ENCODE measurements at regions not wholly inside any gene's neighbourhood (a gene's known extent, or its start where the extent isn't known, plus 50 kb on each side); places are given as distances from the start of the nearest gene placed in this dataset.

GRCh38 chr2:116674188-116674587 lies 1140.3 kb upstream of the DDX18 start:
- H3K27ac Mint-ChIP-seq (ENCODE audit: unreplicated experiment) = no peak overlapping the region
- H3K4me3 ChIP-seq (ENCODE audit: insufficient read depth, low read depth, low read length) = no peak overlapping the region
- no peaks in the 10 kb centered on the region for H4K20me1 ChIP-seq (ENCODE audit: insufficient read depth, low read length)
- no peak overlapping the region for H3K4me2 ChIP-seq (ENCODE audit: low read length)
- TF ChIP-seq EZH2 (IDR thresholded peaks at IDR 0.05; ENCODE audit: insufficient read depth, low read length) (no peak), CTCF (IDR thresholded peaks at IDR 0.05; ENCODE audit: insufficient read depth, low read depth, low read length) (no peak)
- H3K4me3 Mint-ChIP-seq (ENCODE audit: unreplicated experiment) = no peak overlapping the region
- H3K27ac ChIP-seq (ENCODE audit: low read depth, low read length) = no peak overlapping the region
- no peak for DNase-seq (ENCODE audit: low read depth)
- H3K9me3 Mint-ChIP-seq (ENCODE audit: unreplicated experiment) = no peaks in the 10 kb centered on the region
- no peaks in the 10 kb centered on the region for H3K36me3 Mint-ChIP-seq (ENCODE audit: low read depth, unreplicated experiment)
- H3K9me3 ChIP-seq (ENCODE audit: insufficient read depth, low read depth, low read length) = no peaks in the 10 kb centered on the region
- no peak for FAIRE-seq
- no peaks in the 10 kb centered on the region for H3K36me3 ChIP-seq (ENCODE audit: insufficient read depth, low read length)
- H2AFZ ChIP-seq (ENCODE audit: low read depth, low read length) = no peak overlapping the region
- no peaks in the 10 kb centered on the region for H3K79me2 ChIP-seq (ENCODE audit: insufficient read depth, low read length)
- no peak overlapping the region for H3K9ac ChIP-seq (ENCODE audit: low read length)
- H3K4me1 Mint-ChIP-seq (ENCODE audit: low read depth, unreplicated experiment) = peaks cover 7% of the 10 kb centered on the region
- H3K4me1 ChIP-seq (ENCODE audit: insufficient read depth, low read length) = no peaks in the 10 kb centered on the region
- no peaks in the 10 kb centered on the region for H3K27me3 ChIP-seq (ENCODE audit: insufficient read depth, low read length)
- peaks cover 2% of the 10 kb centered on the region for H3K27me3 Mint-ChIP-seq (ENCODE audit: low read depth, unreplicated experiment)

GRCh38 chr2:116676776-116677175 lies 1137.7 kb upstream of the DDX18 start:
- no peak overlapping the region for H3K27ac ChIP-seq (ENCODE audit: low read depth, low read length)
- no peaks in the 10 kb centered on the region for H3K36me3 Mint-ChIP-seq (ENCODE audit: low read depth, unreplicated experiment)
- no peak overlapping the region for H3K4me3 Mint-ChIP-seq (ENCODE audit: unreplicated experiment)
- FAIRE-seq = no peak
- H2AFZ ChIP-seq (ENCODE audit: low read depth, low read length) = no peak overlapping the region
- no peak overlapping the region for H3K4me3 ChIP-seq (ENCODE audit: insufficient read depth, low read depth, low read length)
- H3K4me1 Mint-ChIP-seq (ENCODE audit: low read depth, unreplicated experiment) = peaks cover 4% of the 10 kb centered on the region
- no peaks in the 10 kb centered on the region for H3K36me3 ChIP-seq (ENCODE audit: insufficient read depth, low read length)
- no peaks in the 10 kb centered on the region for H3K9me3 Mint-ChIP-seq (ENCODE audit: unreplicated experiment)
- no peaks in the 10 kb centered on the region for H3K27me3 ChIP-seq (ENCODE audit: insufficient read depth, low read length)
- H3K4me1 ChIP-seq (ENCODE audit: insufficient read depth, low read length) = no peaks in the 10 kb centered on the region
- no peak overlapping the region for H3K27ac Mint-ChIP-seq (ENCODE audit: unreplicated experiment)
- peaks cover 2% of the 10 kb centered on the region for H3K27me3 Mint-ChIP-seq (ENCODE audit: low read depth, unreplicated experiment)
- no peaks in the 10 kb centered on the region for H4K20me1 ChIP-seq (ENCODE audit: insufficient read depth, low read length)
- TF ChIP-seq CTCF (IDR thresholded peaks at IDR 0.05; ENCODE audit: insufficient read depth, low read depth, low read length) = no peak
- no peak for TF ChIP-seq EZH2 (IDR thresholded peaks at IDR 0.05; ENCODE audit: insufficient read depth, low read length)
- no peak for DNase-seq (ENCODE audit: low read depth)
- no peak overlapping the region for H3K4me2 ChIP-seq (ENCODE audit: low read length)
- no peaks in the 10 kb centered on the region for H3K9me3 ChIP-seq (ENCODE audit: insufficient read depth, low read depth, low read length)
- H3K79me2 ChIP-seq (ENCODE audit: insufficient read depth, low read length) = no peaks in the 10 kb centered on the region
- H3K9ac ChIP-seq (ENCODE audit: low read length) = no peak overlapping the region

GRCh38 chr2:116680256-116680936 lies 1134.1 kb upstream of the DDX18 start:
- no peaks in the 10 kb centered on the region for H3K36me3 Mint-ChIP-seq (ENCODE audit: low read depth, unreplicated experiment)
- H3K4me3 Mint-ChIP-seq (ENCODE audit: unreplicated experiment) = no peak overlapping the region
- peaks cover 9% of the 10 kb centered on the region for H3K4me1 Mint-ChIP-seq (ENCODE audit: low read depth, unreplicated experiment)
- peaks cover 2% of the 10 kb centered on the region for H3K27me3 Mint-ChIP-seq (ENCODE audit: low read depth, unreplicated experiment)
- H3K9me3 ChIP-seq (ENCODE audit: insufficient read depth, low read depth, low read length) = no peaks in the 10 kb centered on the region
- H4K20me1 ChIP-seq (ENCODE audit: insufficient read depth, low read length) = no peaks in the 10 kb centered on the region
- no peak overlapping the region for H3K27ac ChIP-seq (ENCODE audit: low read depth, low read length)
- no peak overlapping the region for H3K27ac Mint-ChIP-seq (ENCODE audit: unreplicated experiment)
- H2AFZ ChIP-seq (ENCODE audit: low read depth, low read length) = no peak overlapping the region
- H3K4me3 ChIP-seq (ENCODE audit: insufficient read depth, low read depth, low read length) = no peak overlapping the region
- H3K9ac ChIP-seq (ENCODE audit: low read length) = no peak overlapping the region
- FAIRE-seq (no peak), DNase-seq (ENCODE audit: low read depth) (no peak)
- no peak overlapping the region for H3K4me2 ChIP-seq (ENCODE audit: low read length)
- TF ChIP-seq CTCF (IDR thresholded peaks at IDR 0.05; ENCODE audit: insufficient read depth, low read depth, low read length) = no peak
- no peaks in the 10 kb centered on the region for H3K9me3 Mint-ChIP-seq (ENCODE audit: unreplicated experiment)
- H3K27me3 ChIP-seq (ENCODE audit: insufficient read depth, low read length) = no peaks in the 10 kb centered on the region
- no peaks in the 10 kb centered on the region for H3K79me2 ChIP-seq (ENCODE audit: insufficient read depth, low read length)
- H3K4me1 ChIP-seq (ENCODE audit: insufficient read depth, low read length) = no peaks in the 10 kb centered on the region
- H3K36me3 ChIP-seq (ENCODE audit: insufficient read depth, low read length) = no peaks in the 10 kb centered on the region
